M059J (cell line): ENCODE measurements at regions not wholly inside any gene's neighbourhood (a gene's known extent, or its start where the extent isn't known, plus 50 kb on each side); places are given as distances from the start of the nearest gene placed in this dataset.

Experiments used
- DNase-seq: peaks from one replicate; pipeline ENCODE4 v3.0.0-alpha.2; 2012; ENCODE audit warnings: low read depth

DNA sequence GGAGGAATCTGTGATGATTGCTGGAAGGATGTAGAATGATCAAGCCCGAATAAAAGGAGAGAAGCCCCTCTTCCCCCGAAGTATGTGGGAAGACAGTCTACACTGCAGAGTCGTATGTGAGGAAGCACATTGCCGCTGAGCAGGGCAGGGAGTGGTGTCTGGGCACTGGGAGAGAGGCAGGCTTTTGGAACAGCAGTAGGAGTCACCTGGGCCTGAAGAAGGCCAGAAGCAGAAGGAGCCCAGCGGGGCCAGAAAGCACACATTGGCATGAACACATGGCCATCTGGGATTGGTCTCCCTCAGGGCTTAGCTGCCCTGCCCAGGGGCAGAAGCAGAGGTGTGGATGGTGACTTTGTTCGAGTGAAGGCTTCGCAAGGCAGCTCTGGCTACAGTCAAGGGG lies 162.8 kb downstream of the ERCC6L2 start:
- DNase-seq, result no peak

DNA sequence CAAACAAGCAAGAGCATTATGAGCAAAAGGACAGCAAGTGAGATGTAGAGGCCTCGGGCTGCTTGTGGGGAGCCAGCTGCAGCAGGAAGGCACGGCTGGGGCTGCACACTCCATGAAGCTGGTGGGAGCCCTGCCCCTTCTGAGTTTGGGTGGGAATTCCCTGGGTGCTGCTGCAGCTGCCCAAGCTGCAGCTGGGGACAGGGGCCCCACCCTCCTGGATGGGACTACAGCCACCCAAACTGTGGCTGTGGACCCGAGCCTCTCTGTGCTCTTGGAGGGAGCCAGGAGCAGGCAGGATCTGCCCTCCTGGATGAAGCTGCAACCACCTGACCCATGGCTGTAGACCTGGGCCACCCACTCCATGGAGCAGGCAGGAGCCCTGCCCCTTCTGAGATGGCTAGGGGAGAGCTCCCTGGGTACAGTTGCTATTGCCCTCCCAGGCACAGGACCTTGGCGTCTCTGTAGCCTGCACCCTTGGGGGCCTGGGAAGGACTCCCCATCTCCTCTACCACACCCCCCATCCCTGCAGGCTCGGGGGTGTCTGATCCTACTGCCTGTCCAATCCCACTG lies 159.1 kb downstream of the ERCC6L2 start:
- no peak for DNase-seq

DNA sequence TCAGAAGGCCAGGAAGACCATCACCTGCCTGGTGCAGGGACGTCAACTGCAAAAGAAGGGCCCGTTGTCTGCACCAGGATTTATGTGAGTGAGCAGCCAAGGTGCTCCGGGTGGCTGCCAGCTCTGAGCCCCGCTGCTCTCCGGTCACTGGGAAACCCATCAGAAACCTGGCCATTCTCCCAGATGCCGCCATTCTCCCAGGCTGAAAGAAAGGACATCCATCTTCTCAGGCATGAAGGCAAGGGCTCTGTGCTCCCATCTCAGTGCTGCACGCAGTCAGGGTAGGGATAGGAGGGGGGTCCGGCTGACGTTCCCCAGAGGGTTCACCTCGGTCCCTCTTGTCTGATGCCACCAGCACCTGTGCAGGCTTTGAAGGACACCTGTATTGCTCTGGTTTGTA lies 158.4 kb downstream of the ERCC6L2 start:
- no peak for DNase-seq

DNA sequence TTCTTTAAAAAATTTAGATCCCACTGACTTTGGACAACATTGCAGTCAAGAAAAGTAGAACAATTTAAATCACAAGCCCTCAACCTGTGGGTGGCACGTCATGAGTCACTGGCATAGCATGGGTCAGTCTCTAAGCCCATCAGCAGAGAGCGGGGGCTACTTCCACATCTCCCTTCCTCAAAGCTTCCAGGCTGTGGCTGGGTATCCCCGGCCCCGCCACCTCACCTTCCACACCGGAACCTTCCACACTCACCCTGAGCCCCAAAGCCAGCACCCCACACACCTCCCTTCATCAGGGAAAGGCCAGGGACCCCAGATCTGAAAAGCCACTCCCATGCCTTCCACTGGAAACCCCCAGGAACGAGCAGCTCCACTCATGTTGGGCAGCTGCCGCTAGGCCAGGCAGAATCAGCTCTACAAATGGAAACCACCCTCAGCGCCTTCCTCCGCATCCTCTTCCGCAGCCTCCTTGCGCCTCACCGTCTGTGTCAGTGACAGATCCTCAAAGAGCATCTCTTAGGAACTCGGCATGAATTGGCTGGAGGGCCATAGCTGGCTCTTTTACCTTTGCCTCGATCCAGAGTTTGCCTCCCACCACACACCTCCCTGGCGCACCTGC lies 156.5 kb downstream of the ERCC6L2 start:
- no peak for DNase-seq

DNA sequence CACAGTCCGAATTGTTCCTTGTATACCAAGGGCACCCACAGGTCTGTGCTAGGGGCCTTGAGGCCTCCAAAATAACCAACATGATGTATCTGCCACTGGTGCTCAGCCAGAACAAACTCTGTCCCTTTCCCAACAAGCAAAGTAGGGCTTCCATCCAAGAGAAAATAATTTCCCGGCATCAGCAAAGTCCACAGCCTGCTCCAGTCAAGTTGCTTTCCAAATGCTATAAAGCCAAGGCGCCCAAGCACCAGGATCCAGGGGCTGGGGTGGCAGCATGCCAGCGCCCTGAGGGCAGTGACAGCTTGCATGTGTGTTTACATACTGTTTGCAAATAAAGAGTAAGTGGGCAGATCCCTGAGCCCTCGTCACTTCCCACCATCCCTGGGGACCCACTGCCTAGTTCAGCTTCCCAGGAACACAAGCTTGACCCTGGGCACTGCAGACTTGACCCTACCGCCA lies 155.9 kb downstream of the ERCC6L2 start:
- DNase-seq, result peak; percentile 78

DNA sequence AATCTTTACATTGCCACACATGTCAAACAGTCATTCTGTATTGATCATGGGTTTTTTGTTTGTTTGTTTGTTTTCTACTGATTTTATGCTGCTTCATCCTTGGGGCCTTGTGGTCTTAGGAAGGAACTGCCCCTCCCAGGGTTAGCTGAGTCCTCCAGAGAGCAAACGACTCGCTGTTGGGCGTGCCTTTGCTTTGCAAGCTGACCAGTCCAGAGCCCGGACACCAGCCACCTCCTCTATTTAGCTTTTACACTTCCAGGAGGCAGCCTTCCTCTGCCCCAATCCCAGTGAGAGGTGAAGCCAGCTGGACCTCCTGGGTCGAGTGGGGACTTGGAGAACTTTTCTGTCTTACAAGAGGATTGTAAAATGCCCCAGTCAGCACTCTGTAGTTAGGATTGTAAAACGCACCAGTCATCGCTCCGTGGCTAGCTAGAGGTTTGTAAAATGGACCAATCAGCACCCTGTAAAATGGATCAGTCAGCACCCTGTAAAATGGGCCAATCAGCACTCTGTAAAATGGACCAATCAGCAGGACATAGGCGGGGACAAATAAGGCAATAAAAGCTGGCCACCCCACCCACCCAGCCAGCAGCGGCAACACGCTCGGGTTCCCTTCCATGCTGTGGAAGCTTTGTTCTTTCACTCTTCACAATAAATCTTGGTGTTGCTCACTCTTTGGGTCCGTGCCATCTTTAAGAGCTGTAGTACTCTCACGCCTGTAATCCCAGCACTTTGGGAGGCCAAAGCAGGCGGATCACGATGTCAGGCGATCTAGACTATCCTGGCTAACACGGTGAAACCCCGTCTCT lies 154.4 kb downstream of the ERCC6L2 start:
- DNase-seq, result no peak

DNA sequence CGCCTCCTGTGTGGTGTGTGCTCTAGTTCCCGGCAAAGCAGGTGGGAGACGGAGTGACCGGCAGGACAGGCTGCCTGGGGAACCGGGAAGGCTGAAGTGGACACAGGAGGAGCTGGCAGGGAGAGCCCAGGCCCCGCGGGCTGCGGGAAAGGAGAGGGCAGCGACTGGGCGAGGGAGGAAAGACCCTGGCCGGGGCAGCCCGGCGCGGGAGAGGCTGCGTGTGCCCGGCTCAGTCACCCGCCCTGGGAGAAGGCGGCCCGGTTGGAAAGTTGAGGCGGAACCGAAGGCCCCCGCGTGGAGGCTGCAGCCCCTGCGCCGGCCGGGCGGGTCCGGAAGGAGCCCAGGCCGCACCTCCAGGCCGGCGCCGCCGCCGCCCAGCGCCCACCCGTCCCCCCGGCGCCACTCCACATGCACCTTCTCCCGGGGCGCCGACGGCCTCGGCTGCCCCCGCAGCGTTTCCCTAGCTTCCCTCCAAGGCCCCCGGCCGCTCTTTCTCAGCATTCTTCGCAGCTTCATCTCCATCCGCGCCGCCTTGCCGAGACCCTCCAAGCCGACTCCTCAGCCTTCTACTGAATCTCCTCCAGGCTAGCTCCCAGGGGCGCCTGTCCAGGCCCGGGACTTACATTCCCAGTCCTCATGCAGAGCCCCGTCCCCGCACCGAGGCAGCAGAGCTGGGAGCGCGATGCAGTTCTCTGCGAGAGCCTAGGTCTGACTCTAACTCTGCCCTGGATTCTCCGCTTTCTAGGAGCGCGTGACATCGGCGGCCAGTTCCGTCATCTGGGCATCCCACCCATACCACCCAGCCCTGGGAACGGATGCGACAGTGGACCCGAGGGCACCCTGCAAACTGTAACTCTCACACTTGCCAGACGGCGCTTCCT lies 152.0 kb downstream of the ERCC6L2 start:
- DNase-seq, result no peak

DNA sequence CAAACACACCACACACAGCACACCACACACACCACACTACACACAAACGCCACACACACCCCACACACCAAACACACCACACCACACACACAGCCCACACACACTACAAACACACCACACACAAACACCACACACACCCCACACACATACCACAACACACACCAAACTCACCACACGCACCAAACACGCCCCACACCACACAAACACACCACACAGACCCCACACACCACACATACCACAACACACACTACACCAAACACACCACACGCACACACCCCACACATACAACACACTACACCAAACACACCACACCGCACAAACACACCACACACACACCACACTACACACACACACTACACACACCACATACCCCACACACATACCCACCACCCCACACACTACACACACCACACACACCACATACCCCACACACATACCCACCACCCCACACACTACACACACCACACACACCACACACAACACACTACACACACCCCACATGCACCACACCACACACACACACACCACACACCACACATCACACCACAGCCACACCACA lies 151.2 kb downstream of the ERCC6L2 start:
- no peak for DNase-seq

DNA sequence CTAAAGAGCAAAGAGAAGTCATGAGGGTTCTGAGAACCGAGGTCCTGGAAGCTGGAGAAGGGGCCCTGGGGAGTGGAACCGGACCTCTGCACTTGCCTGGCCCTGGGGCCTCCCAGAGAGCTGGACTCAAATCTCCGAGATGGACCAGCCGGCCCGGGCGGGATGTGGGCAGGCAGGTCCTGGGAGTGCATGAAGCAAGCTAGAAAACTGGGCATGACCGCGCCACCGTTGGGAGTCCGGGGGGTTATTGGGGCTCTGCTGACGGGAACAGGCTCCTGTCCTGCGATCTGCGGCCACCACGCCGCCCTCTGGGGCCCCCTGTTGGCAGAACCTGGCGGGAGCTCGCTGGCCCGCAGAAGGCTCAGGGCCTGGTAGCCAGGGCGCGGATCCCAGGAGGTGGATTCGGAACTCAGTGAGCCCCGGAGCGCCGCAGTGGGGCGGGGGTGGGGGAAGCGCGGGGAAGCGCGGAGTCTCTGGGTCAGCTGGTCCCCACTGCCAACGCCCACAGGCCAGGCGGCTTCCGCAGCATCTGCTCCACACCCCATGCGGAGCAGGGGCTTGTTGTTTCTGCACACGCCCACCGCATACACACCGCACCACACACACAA lies 150.6 kb downstream of the ERCC6L2 start:
- DNase-seq, result no peak

DNA sequence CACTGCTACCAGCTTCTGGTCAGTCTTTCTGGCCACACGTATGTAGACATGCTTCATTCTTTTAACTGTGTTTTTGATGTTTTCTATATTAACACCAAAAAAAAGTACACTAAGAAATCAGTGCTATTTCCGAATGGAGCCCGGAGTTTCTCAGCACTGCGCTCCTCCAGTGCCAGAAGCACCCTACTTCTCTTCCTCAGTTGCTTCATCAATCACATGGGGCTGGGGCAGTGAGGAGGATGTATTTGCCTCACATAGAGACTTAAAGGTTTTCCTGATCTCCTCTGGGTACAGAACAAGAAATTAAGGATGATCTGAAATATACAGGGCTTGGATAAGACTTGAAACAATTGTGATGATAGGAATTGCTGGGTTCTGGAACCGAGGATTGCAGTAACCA lies 148.0 kb downstream of the ERCC6L2 start:
- DNase-seq, result no peak

DNA sequence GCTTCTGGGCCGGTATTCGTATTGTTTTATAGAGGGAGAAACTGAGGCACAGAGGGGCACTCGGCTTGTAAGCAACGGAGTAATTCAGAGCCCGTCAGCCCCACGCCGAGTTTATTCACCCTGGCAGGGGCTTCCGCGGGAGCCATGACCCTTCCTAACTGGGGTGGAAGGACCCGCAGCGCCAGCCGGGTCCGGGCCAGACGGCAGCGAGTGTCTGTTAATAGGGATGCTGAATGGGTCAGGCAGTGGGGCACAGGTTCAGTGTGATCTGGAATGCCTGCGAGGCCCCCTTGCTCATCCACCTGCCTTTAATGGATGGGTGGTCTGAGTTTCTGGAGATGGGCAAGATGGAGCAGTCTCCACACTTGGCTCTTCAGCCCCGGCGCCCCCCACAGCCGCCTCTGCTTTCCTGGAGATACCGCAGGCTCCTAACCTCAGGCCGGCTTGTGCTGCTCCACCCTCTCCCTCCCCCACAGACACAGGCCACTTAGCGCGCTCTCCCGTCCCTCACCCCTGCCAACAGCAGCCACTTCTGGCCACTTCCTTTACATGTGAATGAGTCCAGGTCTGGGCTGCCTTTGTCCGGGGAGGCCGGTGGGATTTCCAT lies 147.1 kb downstream of the ERCC6L2 start:
- no peak for DNase-seq

DNA sequence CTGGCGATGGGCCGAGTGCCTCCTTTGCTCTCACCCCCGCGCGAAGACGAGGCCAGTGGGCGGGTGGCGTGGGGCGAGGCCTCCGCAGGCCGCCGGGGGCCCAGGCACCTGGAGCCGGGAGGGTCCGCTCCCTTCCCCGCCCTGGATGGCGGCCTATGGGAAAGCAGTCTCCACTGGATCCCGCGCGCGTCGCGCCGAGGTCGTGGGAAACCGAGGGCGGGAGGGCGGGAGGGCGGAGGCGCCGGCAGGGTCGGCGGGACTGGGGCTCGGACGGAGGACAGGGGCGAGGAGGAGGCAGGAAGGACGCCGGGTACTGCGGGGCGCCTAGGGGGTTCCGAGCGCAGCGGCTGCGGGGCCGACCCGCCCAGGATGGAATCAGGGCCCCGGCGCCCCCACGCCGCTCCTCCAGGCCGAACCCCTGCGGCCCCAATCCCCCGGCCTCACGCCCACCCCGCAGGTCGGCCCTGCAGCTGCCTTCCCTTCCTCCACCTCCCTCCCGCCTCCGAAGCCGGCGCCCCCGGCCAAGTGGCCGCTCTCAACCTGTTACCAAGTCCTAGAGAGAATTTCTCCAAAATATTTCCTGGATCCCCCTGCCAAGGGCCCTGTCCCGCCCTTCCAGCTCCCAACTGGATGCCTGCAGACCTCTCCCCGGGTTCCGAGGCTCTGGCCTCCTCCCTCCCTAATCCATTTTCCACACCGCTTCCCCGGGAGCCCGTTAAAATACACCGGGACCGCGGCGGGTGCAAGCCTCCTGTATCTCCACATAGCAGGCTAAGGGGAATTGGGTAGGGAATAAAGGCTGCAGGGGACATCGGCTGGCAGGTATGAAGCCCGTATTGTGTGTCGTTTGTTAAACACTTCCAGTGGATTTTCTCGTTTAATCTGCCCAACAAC lies 146.3 kb downstream of the ERCC6L2 start:
- peak; percentile 10 for DNase-seq

DNA sequence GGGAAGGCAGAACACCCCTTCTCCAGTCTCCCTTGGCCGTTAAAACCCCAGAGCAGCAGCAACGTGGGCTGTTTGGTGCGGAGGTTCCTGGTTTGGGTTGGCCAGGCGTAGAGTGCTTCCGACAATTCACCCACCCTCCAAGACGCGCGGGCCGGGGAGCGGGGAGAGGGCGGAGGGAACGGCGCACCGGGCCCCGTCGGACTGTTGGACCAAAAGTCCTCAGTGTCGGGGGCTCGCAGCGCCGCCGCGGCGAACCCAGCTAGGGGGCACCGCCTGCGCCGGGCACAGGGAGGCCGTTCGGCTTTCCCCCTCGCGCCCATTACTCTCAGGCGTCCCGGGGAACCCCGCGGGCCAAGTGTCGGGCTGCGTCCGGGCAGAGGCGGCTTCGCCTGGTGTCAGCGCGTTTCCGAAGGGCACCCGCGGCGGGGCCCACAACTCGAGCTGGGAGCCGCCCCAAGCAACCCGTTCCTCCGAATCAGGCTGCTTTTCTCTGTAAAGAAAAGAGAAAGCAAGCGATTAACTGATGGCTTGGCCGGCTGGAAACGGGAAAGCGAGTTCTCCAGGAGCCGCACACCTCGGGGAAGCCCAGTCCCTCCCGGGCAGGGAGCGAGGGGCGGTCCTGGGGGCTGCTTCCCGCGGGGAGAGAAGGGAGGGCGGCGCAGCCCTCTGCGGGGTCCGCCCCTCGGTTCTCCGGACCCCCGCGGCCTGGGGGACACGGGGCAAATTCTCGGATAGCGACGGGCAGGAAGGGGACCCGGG lies 145.5 kb downstream of the ERCC6L2 start:
- peak; percentile 40 for DNase-seq

DNA sequence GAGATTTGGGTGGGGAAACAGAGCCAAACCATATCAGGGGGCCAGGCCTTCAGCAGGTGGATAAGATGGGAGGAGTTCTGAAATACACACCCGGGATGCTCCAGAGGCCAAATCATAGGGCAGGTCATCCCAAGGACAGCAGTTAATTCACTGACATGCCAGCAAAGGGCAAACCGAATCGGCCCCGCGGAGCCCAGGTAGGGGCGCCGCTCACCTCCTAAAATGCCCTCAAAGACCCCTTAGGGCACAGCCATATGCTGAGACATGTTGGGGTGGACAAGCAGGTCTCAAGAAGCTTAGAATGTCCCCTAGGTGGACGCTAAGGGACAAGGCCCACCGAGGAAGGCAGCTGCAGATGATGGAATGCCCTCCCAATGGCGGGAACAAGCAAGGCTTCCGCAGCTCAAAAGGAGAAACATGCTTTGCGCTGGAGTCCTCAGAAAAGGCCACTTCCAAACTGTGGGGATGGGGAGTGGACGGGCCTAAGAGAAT lies 144.9 kb downstream of the ERCC6L2 start:
- DNase-seq, result no peak
